OCI-LY7 (cell line): ENCODE measurements at regions not wholly inside any gene's neighbourhood (a gene's known extent, or its start where the extent isn't known, plus 50 kb on each side); places are given as distances from the start of the nearest gene placed in this dataset.

ENCODE experiments used
- EZH2phosphoT487 ChIP-seq: fragments of 200-600 bp; sonication (generic); IDR thresholded peaks from 2 replicates; pipeline ENCODE4 v1.6.1; 2018; ENCODE audit warnings: low read depth, borderline replicate concordance, mild to moderate bottlenecking, mixed run types, antibody characterized with exemption, low read length, moderate library complexity, mixed read lengths
- TF ChIP-seq, protein P1 (sequence below): fragments of 200-600 bp; sonication (generic); conservative IDR thresholded peaks from 2 replicates; pipeline ENCODE4 v1.5.1; 2014; ENCODE audit warnings: mild to moderate bottlenecking, antibody characterized with exemption, low read length, moderate library complexity, mixed read lengths

DNA sequence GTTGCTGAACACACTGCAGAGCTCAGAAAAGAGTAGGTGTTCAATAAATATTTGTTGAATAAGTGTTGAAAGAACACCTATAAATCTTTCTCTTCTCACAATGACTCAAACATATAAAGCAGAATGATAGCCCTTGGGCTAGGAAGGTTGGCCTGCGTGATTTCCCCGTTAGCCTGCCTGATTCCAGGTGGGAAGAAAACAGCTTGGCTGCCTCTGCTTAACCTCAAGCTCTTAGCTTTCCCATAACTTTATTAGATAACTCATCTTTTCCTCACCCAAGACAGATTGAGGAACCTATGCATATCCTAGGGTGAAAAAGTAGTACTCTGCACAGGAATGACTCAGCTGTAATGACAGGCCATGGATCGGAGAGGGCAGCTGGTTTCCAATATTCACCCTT is 300.3 kb upstream of the ID4 start:
- TF ChIP-seq, protein P1, sequence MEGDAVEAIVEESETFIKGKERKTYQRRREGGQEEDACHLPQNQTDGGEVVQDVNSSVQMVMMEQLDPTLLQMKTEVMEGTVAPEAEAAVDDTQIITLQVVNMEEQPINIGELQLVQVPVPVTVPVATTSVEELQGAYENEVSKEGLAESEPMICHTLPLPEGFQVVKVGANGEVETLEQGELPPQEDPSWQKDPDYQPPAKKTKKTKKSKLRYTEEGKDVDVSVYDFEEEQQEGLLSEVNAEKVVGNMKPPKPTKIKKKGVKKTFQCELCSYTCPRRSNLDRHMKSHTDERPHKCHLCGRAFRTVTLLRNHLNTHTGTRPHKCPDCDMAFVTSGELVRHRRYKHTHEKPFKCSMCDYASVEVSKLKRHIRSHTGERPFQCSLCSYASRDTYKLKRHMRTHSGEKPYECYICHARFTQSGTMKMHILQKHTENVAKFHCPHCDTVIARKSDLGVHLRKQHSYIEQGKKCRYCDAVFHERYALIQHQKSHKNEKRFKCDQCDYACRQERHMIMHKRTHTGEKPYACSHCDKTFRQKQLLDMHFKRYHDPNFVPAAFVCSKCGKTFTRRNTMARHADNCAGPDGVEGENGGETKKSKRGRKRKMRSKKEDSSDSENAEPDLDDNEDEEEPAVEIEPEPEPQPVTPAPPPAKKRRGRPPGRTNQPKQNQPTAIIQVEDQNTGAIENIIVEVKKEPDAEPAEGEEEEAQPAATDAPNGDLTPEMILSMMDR: no peak
- TF ChIP-seq EZH2phosphoT487: no peak
